Astrocyte (in vitro differentiated cells and primary cell): ENCODE measurements at regions not wholly inside any gene's neighbourhood (a gene's known extent, or its start where the extent isn't known, plus 50 kb on each side); places are given as distances from the start of the nearest gene placed in this dataset.
"Not testable (repeated sequence)": the region's sequence is repeated elsewhere in the genome, so short reads cannot be mapped to it uniquely, and the experiment has no call there.

Source experiments
- DNase-seq: peaks from one replicate; pipeline ENCODE4 v3.0.0-alpha.2; 2010; ENCODE audit warnings: low read depth
- FAIRE-seq: peaks from 2 replicates; lab custom pipeline; 2011; peaks lifted over from hg19 to GRCh38; lab: Jason Lieb, UNC
- H2AFZ ChIP-seq: 2 replicates; pipeline ENCODE4 v1.6.0; 2012; ENCODE audit warnings: low read depth, low read length, inconsistent platforms
- H3K27ac ChIP-seq: 2 replicates; pipeline ENCODE4 v1.5.1; 2011; ENCODE audit warnings: low read depth, low read length, inconsistent platforms
- H3K27me3 ChIP-seq: 2 replicates; pipeline ENCODE4 v1.6.0; 2011; ENCODE audit warnings: low read length, inconsistent platforms; ENCODE audit not compliant: insufficient read depth
- H3K36me3 ChIP-seq: 2 replicates; pipeline ENCODE4 v1.5.1; 2011; ENCODE audit warnings: low read length, inconsistent platforms; ENCODE audit not compliant: insufficient read depth
- H3K4me1 ChIP-seq: 2 replicates; pipeline ENCODE4 v1.5.1; 2011; ENCODE audit warnings: low read length, inconsistent platforms; ENCODE audit not compliant: insufficient read depth
- H3K4me2 ChIP-seq: 2 replicates; pipeline ENCODE4 v1.6.0; 2012; ENCODE audit warnings: low read length, inconsistent platforms
- H3K4me3 ChIP-seq: 2 replicates; pipeline ENCODE4 v1.5.1; 2011; ENCODE audit warnings: low read depth, mild to moderate bottlenecking, low read length, inconsistent platforms; ENCODE audit not compliant: insufficient read depth
- H3K79me2 ChIP-seq: 2 replicates; pipeline ENCODE4 v1.6.0; 2012; ENCODE audit warnings: mild to moderate bottlenecking, low read length, inconsistent platforms; ENCODE audit not compliant: insufficient read depth
- H3K9ac ChIP-seq: 2 replicates; pipeline ENCODE4 v1.6.0; 2012; ENCODE audit warnings: mild to moderate bottlenecking, low read length, inconsistent platforms
- H3K9me3 ChIP-seq: 2 replicates; pipeline ENCODE4 v1.5.1; 2012; ENCODE audit warnings: low read depth, mild to moderate bottlenecking, low read length, inconsistent platforms; ENCODE audit not compliant: insufficient read depth
- H4K20me1 ChIP-seq: 2 replicates; pipeline ENCODE4 v1.6.0; 2012; ENCODE audit warnings: low read length, inconsistent platforms; ENCODE audit not compliant: insufficient read depth
- H3K27ac Mint-ChIP-seq: one replicate; pipeline ENCODE4 v1.8.0; 2021; ENCODE audit warnings: mild to moderate bottlenecking, mixed read lengths; ENCODE audit not compliant: unreplicated experiment
- H3K27me3 Mint-ChIP-seq: one replicate; pipeline ENCODE4 v1.8.0; 2021; ENCODE audit warnings: low read depth, mixed read lengths; ENCODE audit not compliant: unreplicated experiment
- H3K36me3 Mint-ChIP-seq: one replicate; pipeline ENCODE4 v1.8.0; 2021; ENCODE audit warnings: low read depth, mixed read lengths; ENCODE audit not compliant: unreplicated experiment
- H3K4me1 Mint-ChIP-seq: one replicate; pipeline ENCODE4 v1.8.0; 2021; ENCODE audit warnings: low read depth, mixed read lengths; ENCODE audit not compliant: unreplicated experiment
- H3K4me3 Mint-ChIP-seq: one replicate; pipeline ENCODE4 v1.8.0; 2021; ENCODE audit warnings: mild to moderate bottlenecking, moderate library complexity, mixed read lengths; ENCODE audit not compliant: unreplicated experiment
- H3K9me3 Mint-ChIP-seq: one replicate; pipeline ENCODE4 v1.8.0; 2021; ENCODE audit warnings: mild to moderate bottlenecking, mixed read lengths; ENCODE audit not compliant: unreplicated experiment
- EZH2 ChIP-seq: IDR thresholded peaks from 2 replicates; pipeline ENCODE4 v1.6.1; 2012; ENCODE audit warnings: mild to moderate bottlenecking, low read length, inconsistent platforms; ENCODE audit not compliant: insufficient read depth
- TF ChIP-seq, protein P1 (sequence below): IDR thresholded peaks from 2 replicates; pipeline ENCODE4 v1.5.1; 2011; ENCODE audit warnings: low read depth, mild to moderate bottlenecking, inconsistent platforms, low read length, moderate library complexity; ENCODE audit not compliant: insufficient read depth

DNA sequence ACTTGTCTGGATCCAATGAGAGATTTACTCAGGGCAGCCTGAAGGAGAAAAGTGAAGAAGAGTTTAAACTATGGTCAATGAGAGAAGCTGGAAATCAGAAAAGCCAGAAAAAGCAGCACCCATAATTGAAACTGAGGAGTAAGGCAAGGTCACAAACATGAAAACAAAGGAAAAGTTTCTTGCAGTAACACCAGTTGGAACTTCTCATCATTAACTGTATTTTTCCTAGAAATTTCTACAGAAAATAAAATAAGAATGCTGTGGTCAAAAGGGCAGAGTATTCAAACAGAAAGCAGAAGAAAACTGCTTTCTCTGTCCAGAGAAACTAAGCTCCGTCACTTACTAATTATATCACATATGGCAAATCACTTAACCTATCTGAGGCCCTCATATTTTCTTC, 102.2 kb downstream of the OR13H1 start:
- no peaks in the 10 kb centered on the region for H3K36me3 ChIP-seq
- H3K4me3 ChIP-seq, result no peak overlapping the region
- DNase-seq (no peak), FAIRE-seq (no peak)
- H3K9me3 Mint-ChIP-seq, result no peaks in the 10 kb centered on the region
- peaks cover 6% of the 10 kb centered on the region for H3K4me1 Mint-ChIP-seq
- H3K4me1 ChIP-seq, result no peaks in the 10 kb centered on the region
- H3K27ac Mint-ChIP-seq, result no peak overlapping the region
- H4K20me1 ChIP-seq, result no peaks in the 10 kb centered on the region
- no peak overlapping the region for H2AFZ ChIP-seq
- H3K36me3 Mint-ChIP-seq, result no peaks in the 10 kb centered on the region
- no peak overlapping the region for H3K4me2 ChIP-seq
- TF ChIP-seq EZH2, result no peak
- TF ChIP-seq, protein P1, sequence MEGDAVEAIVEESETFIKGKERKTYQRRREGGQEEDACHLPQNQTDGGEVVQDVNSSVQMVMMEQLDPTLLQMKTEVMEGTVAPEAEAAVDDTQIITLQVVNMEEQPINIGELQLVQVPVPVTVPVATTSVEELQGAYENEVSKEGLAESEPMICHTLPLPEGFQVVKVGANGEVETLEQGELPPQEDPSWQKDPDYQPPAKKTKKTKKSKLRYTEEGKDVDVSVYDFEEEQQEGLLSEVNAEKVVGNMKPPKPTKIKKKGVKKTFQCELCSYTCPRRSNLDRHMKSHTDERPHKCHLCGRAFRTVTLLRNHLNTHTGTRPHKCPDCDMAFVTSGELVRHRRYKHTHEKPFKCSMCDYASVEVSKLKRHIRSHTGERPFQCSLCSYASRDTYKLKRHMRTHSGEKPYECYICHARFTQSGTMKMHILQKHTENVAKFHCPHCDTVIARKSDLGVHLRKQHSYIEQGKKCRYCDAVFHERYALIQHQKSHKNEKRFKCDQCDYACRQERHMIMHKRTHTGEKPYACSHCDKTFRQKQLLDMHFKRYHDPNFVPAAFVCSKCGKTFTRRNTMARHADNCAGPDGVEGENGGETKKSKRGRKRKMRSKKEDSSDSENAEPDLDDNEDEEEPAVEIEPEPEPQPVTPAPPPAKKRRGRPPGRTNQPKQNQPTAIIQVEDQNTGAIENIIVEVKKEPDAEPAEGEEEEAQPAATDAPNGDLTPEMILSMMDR, result no peak
- no peak overlapping the region for H3K4me3 Mint-ChIP-seq
- H3K79me2 ChIP-seq, result no peaks in the 10 kb centered on the region
- no peaks in the 10 kb centered on the region for H3K9me3 ChIP-seq
- H3K27me3 ChIP-seq, result no peaks in the 10 kb centered on the region
- no peak overlapping the region for H3K9ac ChIP-seq
- peaks cover 2% of the 10 kb centered on the region for H3K27me3 Mint-ChIP-seq
- no peak overlapping the region for H3K27ac ChIP-seq

DNA sequence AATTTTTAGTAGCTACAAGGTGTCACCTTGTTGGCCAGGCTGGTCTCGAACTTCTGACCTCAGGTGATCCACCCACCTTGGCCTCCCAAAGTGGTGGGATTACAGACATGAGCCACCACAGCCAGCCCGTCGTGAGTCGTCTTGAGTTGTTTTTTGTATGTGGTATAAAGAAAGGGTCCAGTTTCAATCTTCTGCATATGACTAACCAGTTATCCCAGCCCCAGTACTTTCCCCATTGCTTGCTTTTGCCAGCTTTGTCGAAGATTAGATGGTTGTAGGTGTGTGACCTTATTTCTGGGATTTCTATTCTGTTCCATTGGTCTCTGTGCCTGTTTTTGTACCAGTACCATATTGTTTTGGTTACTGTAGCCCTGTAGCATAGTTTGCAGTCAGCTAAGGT, 105.9 kb downstream of the OR13H1 start:
- Mint-ChIP-seq H3K4me1 (peaks cover 8% of the 10 kb centered on the region), H3K27ac (no peak overlapping the region), H3K36me3 (no peaks in the 10 kb centered on the region), H3K4me3 (no peak overlapping the region), H3K9me3 (no peaks in the 10 kb centered on the region), H3K27me3 (peaks cover 2% of the 10 kb centered on the region)
- peak; percentile 43 for FAIRE-seq
- Histone ChIP-seq H3K36me3 (no peaks in the 10 kb centered on the region), H4K20me1 (no peaks in the 10 kb centered on the region), H3K4me3 (no peak overlapping the region), H3K4me1 (no peaks in the 10 kb centered on the region), H3K9ac (no peak overlapping the region), H3K27me3 (no peaks in the 10 kb centered on the region), H3K4me2 (no peak overlapping the region), H3K79me2 (no peaks in the 10 kb centered on the region), H3K27ac (no peak overlapping the region), H3K9me3 (no peaks in the 10 kb centered on the region), H2AFZ (no peak overlapping the region)
- no peak for DNase-seq
- TF ChIP-seq, protein P1, result no peak
- TF ChIP-seq EZH2, result no peak

DNA sequence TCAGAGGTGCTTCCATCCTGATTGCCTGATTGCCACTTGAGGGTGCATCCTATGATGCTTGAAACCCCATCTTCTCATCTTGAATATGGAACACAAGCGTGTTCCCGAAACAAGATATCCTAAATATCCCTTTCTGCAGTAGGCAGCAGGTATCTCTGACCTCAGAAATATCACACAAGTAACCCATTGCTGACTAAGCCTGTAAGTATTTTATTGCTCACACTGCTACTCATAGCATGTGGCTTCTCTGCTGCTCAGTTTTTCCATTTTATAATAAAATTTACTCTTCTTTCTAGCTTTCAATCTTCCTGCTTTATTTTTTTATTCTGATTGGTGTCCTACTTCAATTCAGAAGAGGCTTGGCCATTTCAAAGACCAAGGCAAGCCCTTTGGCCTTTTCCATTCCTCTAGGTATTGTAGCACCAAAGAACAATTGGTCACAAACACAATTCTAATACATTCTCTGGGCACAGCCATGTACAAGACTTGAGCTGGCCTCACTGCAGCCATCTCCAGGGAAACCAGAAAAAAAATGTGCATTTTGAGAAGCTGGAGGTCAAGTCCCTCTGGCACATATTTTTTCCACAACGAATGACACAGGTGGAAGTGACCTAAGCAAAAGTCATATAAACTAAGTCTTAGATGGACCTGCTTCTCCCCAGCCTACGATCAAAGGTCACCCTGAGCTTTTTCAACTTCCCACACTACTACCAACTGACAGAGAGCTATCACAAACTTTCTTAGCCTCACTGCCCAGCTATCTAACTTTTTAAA, 107.0 kb downstream of the OR13H1 start:
- Histone ChIP-seq H3K9me3 (no peaks in the 10 kb centered on the region), H3K27me3 (no peaks in the 10 kb centered on the region), H3K4me1 (no peaks in the 10 kb centered on the region), H2AFZ (no peak overlapping the region), H3K4me3 (no peak overlapping the region), H3K79me2 (no peaks in the 10 kb centered on the region), H3K4me2 (peak overlapping the region; percentile 39), H3K27ac (peak overlapping the region; percentile 26), H4K20me1 (no peaks in the 10 kb centered on the region), H3K9ac (no peak overlapping the region), H3K36me3 (no peaks in the 10 kb centered on the region)
- Mint-ChIP-seq H3K27me3 (peaks cover 2% of the 10 kb centered on the region), H3K4me3 (no peak overlapping the region), H3K4me1 (peaks cover 8% of the 10 kb centered on the region), H3K36me3 (no peaks in the 10 kb centered on the region), H3K9me3 (no peaks in the 10 kb centered on the region), H3K27ac (peak overlapping the region; percentile 66)
- DNase-seq (peak; percentile 39), FAIRE-seq (peak; percentile 60)
- TF ChIP-seq EZH2, result no peak
- TF ChIP-seq, protein P1, result no peak

DNA sequence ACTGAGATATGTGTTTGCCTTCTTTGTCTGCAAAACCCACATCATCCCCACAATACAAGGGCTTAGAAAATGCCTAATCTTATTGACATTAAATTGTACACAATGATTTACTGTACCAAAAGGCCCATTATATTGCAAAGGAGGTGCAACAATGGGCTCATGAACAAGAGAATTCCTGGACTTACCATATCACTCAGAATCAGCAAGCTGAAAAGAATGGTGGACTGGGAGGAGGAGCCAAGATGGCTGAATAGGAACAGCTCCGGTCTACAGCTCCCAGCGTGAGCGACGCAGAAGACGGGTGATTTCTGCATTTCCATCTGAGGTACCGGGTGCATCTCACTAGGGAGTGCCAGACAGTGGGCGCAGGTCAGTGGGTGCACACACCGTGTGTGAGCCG, 119.9 kb downstream of the OR13H1 start:
- H3K4me3 ChIP-seq, DNase-seq, H3K27me3 ChIP-seq, H2AFZ ChIP-seq, H3K4me1 Mint-ChIP-seq, H3K9me3 Mint-ChIP-seq, H3K79me2 ChIP-seq, H3K4me1 ChIP-seq, H3K27ac Mint-ChIP-seq, H3K4me2 ChIP-seq, FAIRE-seq, H3K27me3 Mint-ChIP-seq, H3K36me3 Mint-ChIP-seq, H3K27ac ChIP-seq, H3K4me3 Mint-ChIP-seq, H4K20me1 ChIP-seq, H3K36me3 ChIP-seq, H3K9me3 ChIP-seq, H3K9ac ChIP-seq: not testable (repeated sequence)
